GM19372 (cell line): ENCODE measurements at regions not wholly inside any gene's neighbourhood (a gene's known extent, or its start where the extent isn't known, plus 50 kb on each side); places are given as distances from the start of the nearest gene placed in this dataset.

Experiments used
- ATAC-seq: cut with Tn5 transposase; IDR thresholded peaks from one replicate; pipeline ENCODE4 v1.9.1; 2021; ENCODE audit warnings: mild to moderate bottlenecking, low read depth, moderate library complexity; ENCODE audit not compliant: unreplicated experiment

- ATAC-seq, result no peak
Measured at GRCh38 chr20:40254023-40254772, 434.8 kb downstream of the MAFB start.

- no peak for ATAC-seq
Measured at GRCh38 chr20:40251284-40251932, 437.6 kb downstream of the MAFB start.

DNA sequence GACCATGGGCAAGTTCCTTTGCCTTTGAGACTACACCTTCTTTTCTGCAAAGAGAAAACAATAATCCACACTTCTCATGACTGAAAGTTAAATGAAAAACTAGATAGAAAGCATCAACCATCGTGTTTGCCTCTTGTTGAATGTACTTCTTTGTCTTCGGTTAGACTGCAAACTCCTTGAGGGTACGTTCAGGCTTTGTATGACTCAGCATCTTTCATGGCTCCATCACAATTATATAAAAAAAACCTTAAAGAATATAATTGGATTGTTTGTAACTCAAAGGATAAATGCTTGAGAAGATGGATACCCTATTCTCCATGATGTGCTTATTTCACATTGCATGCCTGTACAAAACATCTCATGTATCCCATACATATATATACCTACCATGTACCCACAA lies 439.2 kb downstream of the MAFB start:
- no peak for ATAC-seq

DNA sequence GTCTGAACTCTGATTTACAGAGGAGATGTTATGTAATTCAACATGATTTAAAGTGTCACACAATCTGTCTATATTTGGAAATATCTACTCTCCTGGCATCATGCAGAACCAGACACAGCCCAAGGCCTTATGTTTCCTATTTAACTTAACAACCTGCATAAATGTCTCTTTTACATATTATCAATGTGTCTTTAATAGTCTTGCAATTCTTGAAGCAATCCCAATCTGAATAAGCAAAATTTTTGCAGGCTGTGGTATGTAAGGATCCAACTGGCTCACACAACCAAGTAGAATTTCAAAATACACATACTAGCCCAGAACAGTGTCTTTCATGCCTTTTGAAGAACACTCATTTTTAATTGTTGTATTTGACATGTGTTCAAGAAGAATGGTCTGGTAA lies 443.2 kb downstream of the MAFB start:
- no peak for ATAC-seq

DNA sequence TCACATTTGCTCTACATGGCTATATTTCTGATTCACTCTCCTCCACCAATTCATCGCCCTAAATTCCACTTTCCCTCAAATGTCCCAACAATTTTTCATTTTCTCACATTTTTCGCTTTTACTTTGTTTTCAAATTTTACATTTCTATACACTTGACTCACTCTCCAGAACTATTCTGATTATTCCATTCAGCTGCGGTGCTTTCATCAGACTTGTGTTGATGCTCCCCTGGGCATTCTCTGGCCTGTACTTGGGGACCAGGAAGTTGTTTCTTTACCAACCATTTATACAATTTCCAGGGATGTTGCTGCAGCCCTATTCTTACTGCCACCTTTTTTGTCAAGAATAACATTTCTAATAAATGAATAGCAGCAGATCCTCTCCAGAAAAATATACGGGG lies 444.8 kb downstream of the MAFB start:
- no peak for ATAC-seq

GRCh38 chr20:40241596-40242343 lies 447.3 kb downstream of the MAFB start:
- no peak for ATAC-seq

- no peak for ATAC-seq
Measured at GRCh38 chr20:40238511-40238910, 450.5 kb downstream of the MAFB start.

- no peak for ATAC-seq
Measured at GRCh38 chr20:40234593-40234992, 454.4 kb downstream of the MAFB start.

DNA sequence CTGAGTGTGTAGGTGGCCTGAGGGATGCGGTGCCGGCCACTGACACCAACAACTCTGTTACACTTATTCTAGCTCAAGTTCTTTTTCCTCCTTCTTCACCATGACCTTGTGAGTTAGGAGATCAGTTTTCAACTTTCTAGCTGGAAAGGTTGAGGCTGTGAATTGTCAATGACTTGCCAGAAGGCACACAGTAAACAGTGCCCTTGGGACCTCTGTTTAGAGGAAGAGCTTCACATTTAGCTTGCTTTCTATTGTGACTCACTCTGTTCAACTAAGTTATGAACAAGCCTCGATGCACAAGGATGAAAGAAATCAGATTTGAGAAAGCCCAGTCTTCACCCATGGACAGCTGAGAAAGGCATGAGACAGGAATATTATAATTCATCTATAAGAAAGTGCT lies 455.6 kb downstream of the MAFB start:
- no peak for ATAC-seq

- no peak for ATAC-seq
Measured at GRCh38 chr20:40232756-40233155, 456.3 kb downstream of the MAFB start.

- no peak for ATAC-seq
Measured at GRCh38 chr20:40232273-40232672, 456.8 kb downstream of the MAFB start.

DNA sequence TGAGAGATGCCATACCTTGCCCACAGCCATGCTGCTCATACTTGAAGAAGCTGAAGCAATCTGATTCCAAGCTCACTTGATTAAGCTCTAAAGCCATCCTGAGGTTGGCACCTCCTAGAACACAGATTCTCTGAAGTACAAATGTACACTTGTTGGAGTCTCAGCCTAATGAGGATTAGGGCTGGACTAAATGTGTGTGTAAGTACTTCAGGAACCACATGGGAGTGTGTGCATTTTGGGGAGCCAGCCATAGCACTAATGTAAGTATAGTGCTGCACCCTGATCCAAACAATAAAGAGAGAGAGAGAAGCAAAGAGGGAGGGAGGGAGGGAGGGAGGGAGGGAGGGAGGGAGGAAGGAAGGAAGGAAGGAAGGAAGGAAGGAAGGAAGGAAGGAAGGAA lies 458.6 kb downstream of the MAFB start:
- no peak for ATAC-seq

DNA sequence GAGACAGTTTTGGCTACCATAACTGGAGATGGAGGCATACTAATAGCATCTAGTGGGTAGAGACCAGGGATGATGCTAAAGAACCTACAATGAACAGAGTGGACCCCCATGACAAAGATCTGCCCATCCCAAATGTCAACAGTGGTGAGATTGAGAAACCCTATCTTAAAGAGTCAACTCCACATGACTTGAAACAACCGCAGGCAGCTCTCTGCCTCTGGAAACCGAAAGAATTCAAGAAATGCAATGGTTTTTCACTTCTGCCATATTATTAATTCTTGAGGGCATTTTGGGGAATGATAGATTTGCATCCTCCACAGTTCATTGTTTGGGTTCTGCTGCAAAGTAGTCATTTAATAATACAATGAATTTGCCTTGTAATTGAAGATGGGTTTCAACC lies 463.4 kb downstream of the MAFB start:
- no peak for ATAC-seq

DNA sequence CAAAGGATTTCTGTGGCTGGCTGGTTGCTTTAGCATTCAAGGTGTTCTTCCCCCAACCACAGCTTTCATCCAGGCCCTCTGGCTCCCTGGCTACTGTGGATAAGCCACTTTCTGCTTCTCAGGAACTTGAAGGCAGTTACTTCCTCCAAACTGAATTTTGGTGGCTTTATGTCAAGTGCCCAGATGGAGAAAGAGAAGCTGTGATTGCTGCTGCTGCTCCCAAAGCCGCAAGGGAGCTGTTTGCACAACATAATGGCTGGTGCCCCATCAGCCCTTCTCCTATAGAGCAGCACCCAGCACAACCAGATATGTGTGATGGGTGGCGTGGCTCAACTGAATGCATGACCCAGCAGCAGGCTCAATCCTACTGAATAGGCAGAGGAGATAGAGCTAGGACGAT lies 465.2 kb downstream of the MAFB start:
- ATAC-seq, result no peak

- ATAC-seq, result no peak
Measured at GRCh38 chr20:40218971-40219370, 470.1 kb downstream of the MAFB start.

- ATAC-seq, result no peak
Measured at GRCh38 chr20:40218316-40218969, 470.6 kb downstream of the MAFB start.

GRCh38 chr20:40207655-40208054 lies 481.4 kb downstream of the MAFB start:
- no peak for ATAC-seq

- no peak for ATAC-seq
Measured at GRCh38 chr20:40205971-40206370, 483.1 kb downstream of the MAFB start.

- ATAC-seq, result no peak
Measured at GRCh38 chr20:40203032-40203431, 486.0 kb downstream of the MAFB start.

GRCh38 chr20:40197691-40198090 lies 491.3 kb downstream of the MAFB start:
- no peak for ATAC-seq

GRCh38 chr20:40196846-40197436 lies 492.1 kb downstream of the MAFB start:
- ATAC-seq, result no peak
